OCI-LY3 (cell line): ENCODE measurements at regions not wholly inside any gene's neighbourhood (a gene's known extent, or its start where the extent isn't known, plus 50 kb on each side); places are given as distances from the start of the nearest gene placed in this dataset.

Experiments
- CTCF ChIP-seq: fragments of 200-600, 300-600 bp; sonication (generic); IDR thresholded peaks from 2 replicates; pipeline ENCODE4 v1.5.1; 2014; ENCODE audit warnings: antibody characterized with exemption, low read length, low read depth
- EZH2phosphoT487 ChIP-seq: fragments of 200-600 bp; shearing (Covaris generic); IDR thresholded peaks from 2 replicates; pipeline ENCODE4 v1.6.1; 2018; ENCODE audit warnings: antibody characterized with exemption, mixed run types, low read depth

DNA sequence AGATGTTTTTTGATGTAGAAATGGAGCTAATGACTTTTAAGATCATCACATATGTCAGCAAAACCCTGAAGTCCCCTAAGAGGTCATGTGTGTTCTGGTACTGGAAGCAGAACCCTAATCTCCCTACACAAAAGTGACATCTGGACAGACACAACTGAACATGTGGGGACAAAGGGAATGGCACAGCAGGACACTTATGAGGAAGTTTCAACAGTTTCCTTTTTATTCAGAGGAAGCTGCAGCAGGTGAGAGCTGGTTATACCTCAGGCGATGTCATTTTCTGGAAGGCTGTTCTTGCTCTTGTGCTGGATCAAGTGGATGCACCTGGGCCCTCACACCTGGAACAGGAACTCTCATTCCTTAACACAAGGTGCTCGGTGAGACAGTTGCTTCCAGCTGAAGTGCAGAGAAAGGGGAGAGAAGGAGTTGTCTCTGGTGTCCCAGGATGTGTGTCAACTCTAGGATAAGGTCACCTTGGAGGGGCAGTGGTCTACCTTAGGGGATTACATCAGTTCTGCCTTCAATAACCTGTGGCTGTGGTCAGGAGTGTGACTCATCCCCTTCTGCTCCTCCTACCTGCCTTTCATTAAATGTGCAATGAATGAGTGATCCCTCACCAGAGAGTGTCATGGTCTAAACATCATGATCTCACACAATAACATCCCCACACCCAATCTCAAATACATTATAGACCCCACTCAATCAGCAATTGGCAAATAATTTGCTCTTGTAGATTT is 463.4 kb downstream of the TMEM121 start:
- TF ChIP-seq CTCF, result no peak
- no peak for TF ChIP-seq EZH2phosphoT487
